Ishikawa (cell line): ENCODE measurements at regions not wholly inside any gene's neighbourhood (a gene's known extent, or its start where the extent isn't known, plus 50 kb on each side); places are given as distances from the start of the nearest gene placed in this dataset.

Experiments used
- CEBPB ChIP-seq: IDR thresholded peaks from 2 replicates; pipeline ENCODE4 v1.6.1; 2012
- CREB1 ChIP-seq: IDR thresholded peaks from 2 replicates; pipeline ENCODE4 v1.6.1; 2012; ENCODE audit warnings: low read depth
- EGR1 ChIP-seq: IDR thresholded peaks from 2 replicates; pipeline ENCODE4 v1.6.1; 2012
- EP300 ChIP-seq: IDR thresholded peaks from 2 replicates; pipeline ENCODE4 v1.6.1; 2012; ENCODE audit warnings: borderline replicate concordance
- FOXM1 ChIP-seq: IDR thresholded peaks from 2 replicates; pipeline ENCODE4 v1.6.1; 2012; ENCODE audit warnings: low read depth, borderline replicate concordance
- NFIC ChIP-seq: IDR thresholded peaks from 2 replicates; pipeline ENCODE4 v1.6.1; 2012
- RAD21 ChIP-seq: IDR thresholded peaks from 2 replicates; pipeline ENCODE4 v1.6.1; 2012; ENCODE audit warnings: low read depth
- TAF1 ChIP-seq: IDR thresholded peaks from 2 replicates; pipeline ENCODE4 v1.6.1; 2012; ENCODE audit warnings: low read depth, mild to moderate bottlenecking
- TCF12 ChIP-seq: IDR thresholded peaks from 2 replicates; pipeline ENCODE4 v1.6.1; 2012; ENCODE audit warnings: low read depth
- TEAD4 ChIP-seq: IDR thresholded peaks from 2 replicates; pipeline ENCODE4 v1.6.1; 2012
- YY1 ChIP-seq: IDR thresholded peaks from 2 replicates; pipeline ENCODE4 v1.6.1; 2012; ENCODE audit warnings: low read depth
- ZBTB7A ChIP-seq: IDR thresholded peaks from 2 replicates; pipeline ENCODE4 v1.6.1; 2012; ENCODE audit warnings: low read depth
- TF ChIP-seq, protein P1 (sequence below): IDR thresholded peaks from 2 replicates; pipeline ENCODE4 v1.6.1; 2012; ENCODE audit warnings: low read depth, mild to moderate bottlenecking
- TF ChIP-seq, protein P2 (sequence below): IDR thresholded peaks from 2 replicates; pipeline ENCODE4 v1.6.1; 2012
- TF ChIP-seq, protein P3 (sequence below): IDR thresholded peaks from 2 replicates; pipeline ENCODE4 v1.6.1; 2012

DNA sequence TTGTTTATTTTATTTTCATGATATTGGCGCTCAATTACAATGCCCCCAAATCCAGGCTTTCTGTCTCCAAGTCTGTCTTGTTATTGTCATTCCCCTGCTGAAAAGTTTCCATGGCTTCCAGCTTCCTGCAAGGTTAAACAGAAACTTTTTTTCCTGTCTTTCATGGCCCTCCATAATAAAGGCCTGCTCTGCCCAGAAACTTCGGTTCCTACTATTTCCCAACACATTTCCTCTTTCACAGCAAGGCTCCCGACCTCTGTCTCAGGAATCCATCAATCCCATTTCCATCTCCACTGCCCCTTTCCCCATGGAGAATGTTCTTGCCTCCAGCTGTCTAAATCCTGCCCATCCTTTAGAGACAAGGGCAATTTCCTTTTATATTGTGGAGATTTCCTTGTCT is 365.2 kb upstream of the JARID2 start:
- TF ChIP-seq EGR1 (no peak), NFIC (no peak), TAF1 (no peak), RAD21 (no peak), TEAD4 (no peak), TCF12 (no peak), YY1 (no peak), ZBTB7A (no peak), CEBPB (no peak)

DNA sequence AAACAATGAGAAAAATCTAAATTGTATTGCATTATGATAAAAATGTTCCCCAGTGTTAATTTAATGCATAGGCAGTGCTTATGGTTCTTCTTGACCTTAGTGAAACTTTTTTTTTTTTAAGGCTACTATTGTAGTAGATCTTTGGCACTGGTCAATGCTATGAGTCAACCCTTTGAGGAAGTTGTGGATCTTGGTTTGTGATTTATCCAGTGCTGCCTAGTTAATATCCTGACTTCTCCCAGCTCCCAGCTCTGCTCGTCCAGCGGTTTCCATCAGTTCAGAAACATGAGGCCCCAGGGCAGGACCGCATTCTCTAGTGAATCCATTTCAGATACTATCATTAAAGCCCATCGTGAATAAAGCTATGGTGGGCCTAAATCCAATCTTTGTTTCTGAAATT is 364.5 kb upstream of the JARID2 start:
- no peak for TF ChIP-seq EP300
- no peak for TF ChIP-seq TEAD4
- no peak for TF ChIP-seq YY1
- TF ChIP-seq, protein P1, sequence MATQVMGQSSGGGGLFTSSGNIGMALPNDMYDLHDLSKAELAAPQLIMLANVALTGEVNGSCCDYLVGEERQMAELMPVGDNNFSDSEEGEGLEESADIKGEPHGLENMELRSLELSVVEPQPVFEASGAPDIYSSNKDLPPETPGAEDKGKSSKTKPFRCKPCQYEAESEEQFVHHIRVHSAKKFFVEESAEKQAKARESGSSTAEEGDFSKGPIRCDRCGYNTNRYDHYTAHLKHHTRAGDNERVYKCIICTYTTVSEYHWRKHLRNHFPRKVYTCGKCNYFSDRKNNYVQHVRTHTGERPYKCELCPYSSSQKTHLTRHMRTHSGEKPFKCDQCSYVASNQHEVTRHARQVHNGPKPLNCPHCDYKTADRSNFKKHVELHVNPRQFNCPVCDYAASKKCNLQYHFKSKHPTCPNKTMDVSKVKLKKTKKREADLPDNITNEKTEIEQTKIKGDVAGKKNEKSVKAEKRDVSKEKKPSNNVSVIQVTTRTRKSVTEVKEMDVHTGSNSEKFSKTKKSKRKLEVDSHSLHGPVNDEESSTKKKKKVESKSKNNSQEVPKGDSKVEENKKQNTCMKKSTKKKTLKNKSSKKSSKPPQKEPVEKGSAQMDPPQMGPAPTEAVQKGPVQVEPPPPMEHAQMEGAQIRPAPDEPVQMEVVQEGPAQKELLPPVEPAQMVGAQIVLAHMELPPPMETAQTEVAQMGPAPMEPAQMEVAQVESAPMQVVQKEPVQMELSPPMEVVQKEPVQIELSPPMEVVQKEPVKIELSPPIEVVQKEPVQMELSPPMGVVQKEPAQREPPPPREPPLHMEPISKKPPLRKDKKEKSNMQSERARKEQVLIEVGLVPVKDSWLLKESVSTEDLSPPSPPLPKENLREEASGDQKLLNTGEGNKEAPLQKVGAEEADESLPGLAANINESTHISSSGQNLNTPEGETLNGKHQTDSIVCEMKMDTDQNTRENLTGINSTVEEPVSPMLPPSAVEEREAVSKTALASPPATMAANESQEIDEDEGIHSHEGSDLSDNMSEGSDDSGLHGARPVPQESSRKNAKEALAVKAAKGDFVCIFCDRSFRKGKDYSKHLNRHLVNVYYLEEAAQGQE: no peak
- no peak for TF ChIP-seq EGR1
- no peak for TF ChIP-seq CREB1
- TF ChIP-seq TAF1: no peak
- TF ChIP-seq ZBTB7A: no peak
- no peak for TF ChIP-seq FOXM1
- TF ChIP-seq RAD21: no peak
- TF ChIP-seq NFIC: no peak
- TF ChIP-seq, protein P2, sequence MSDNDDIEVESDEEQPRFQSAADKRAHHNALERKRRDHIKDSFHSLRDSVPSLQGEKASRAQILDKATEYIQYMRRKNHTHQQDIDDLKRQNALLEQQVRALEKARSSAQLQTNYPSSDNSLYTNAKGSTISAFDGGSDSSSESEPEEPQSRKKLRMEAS: no peak
- TF ChIP-seq, protein P3, sequence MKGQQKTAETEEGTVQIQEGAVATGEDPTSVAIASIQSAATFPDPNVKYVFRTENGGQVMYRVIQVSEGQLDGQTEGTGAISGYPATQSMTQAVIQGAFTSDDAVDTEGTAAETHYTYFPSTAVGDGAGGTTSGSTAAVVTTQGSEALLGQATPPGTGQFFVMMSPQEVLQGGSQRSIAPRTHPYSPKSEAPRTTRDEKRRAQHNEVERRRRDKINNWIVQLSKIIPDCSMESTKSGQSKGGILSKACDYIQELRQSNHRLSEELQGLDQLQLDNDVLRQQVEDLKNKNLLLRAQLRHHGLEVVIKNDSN: no peak
- no peak for TF ChIP-seq CEBPB
- no peak for TF ChIP-seq TCF12

DNA sequence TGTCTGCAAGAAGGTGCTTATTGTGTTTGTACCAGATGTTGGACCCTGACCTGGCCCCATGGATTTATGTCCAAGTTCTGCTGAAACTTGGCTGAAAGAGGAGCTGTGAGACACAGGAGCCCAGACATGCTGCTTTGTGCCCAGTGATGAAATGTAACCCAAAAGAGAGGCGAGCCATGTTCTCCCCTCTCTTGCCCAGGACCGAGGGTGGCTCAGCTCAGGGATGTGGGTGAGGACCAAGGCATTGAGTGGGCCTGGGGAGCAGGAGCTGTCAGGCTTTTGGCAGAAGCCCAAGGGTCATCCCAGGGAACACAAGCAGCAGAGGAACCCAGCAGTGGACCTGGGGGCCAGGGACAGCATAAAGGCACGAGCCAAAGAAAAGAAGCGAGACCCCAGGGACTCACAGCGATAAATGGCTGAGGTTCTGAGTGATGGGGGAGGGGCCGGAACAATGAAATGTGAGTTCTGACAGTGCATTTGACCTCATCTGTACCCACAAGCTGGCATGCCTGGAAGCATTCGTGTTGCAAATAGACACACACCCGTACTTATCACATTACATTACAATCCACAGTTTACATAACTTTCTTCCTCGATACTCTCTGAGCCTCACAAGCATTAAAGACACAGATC is 363.4 kb upstream of the JARID2 start:
- TF ChIP-seq RAD21 (no peak), ZBTB7A (no peak), CREB1 (no peak)

DNA sequence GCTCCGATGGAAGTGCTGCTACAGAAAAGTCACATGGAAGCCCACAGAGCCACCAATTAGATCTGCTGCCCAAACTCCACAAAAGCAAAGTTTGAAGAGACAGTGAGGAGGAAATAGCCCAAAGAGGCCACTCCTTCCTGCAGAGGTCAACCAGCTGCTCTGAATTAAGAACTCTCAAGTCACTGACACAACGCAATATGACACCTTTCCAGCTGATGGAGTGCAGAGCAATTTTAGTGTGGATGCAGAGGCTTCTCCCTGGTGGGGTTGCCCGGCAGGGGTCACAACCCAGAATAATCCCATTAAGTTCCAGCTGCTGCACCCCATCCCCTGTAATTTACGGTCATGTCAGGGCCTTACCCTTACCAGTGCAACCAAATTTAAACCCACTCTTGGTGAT is 361.9 kb upstream of the JARID2 start:
- TF ChIP-seq NFIC: no peak
- no peak for TF ChIP-seq ZBTB7A
- TF ChIP-seq, protein P3: no peak
- no peak for TF ChIP-seq TCF12
- no peak for TF ChIP-seq YY1
- no peak for TF ChIP-seq TEAD4
- no peak for TF ChIP-seq CREB1
- no peak for TF ChIP-seq CEBPB
- TF ChIP-seq, protein P1: no peak
- no peak for TF ChIP-seq TAF1
- TF ChIP-seq EP300: no peak
- no peak for TF ChIP-seq RAD21

DNA sequence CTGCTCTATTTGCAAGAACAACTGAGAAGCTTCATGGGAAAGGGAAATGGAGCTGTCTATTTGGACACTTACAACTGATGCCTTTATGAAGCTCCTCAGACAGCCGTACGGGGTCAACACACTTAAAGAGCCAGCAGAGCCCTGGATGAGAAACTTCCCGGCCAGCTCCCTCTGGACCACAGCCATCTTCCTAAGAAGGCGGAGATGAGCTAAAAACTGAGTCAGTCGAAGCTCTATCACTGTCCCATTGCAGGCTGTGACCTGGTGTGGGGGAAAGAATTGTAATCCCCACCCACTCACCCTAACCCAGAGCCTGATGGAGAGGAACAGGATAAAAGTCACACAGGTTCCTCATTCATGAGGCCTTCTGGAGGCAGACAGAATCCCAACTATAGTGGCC is 360.4 kb upstream of the JARID2 start:
- no peak for TF ChIP-seq RAD21
- TF ChIP-seq, protein P3: no peak
- TF ChIP-seq TAF1: no peak
- no peak for TF ChIP-seq TEAD4
- no peak for TF ChIP-seq YY1
- TF ChIP-seq, protein P2: no peak
- no peak for TF ChIP-seq TCF12
- TF ChIP-seq NFIC: no peak
- no peak for TF ChIP-seq ZBTB7A
- TF ChIP-seq CREB1: no peak
- no peak for TF ChIP-seq CEBPB
- TF ChIP-seq, protein P1: no peak
- TF ChIP-seq EGR1: no peak
- no peak for TF ChIP-seq EP300
- TF ChIP-seq FOXM1: no peak
